ENCODE measurements at regions not wholly inside any gene's neighbourhood (a gene's known extent, or its start where the extent isn't known, plus 50 kb on each side); places are given as distances from the start of the nearest gene placed in this dataset. TPM values are rescaled to one million over a fixed set of nuclear protein-coding genes. Genes with fewer than 3 reads are reported as not detected.

DNA sequence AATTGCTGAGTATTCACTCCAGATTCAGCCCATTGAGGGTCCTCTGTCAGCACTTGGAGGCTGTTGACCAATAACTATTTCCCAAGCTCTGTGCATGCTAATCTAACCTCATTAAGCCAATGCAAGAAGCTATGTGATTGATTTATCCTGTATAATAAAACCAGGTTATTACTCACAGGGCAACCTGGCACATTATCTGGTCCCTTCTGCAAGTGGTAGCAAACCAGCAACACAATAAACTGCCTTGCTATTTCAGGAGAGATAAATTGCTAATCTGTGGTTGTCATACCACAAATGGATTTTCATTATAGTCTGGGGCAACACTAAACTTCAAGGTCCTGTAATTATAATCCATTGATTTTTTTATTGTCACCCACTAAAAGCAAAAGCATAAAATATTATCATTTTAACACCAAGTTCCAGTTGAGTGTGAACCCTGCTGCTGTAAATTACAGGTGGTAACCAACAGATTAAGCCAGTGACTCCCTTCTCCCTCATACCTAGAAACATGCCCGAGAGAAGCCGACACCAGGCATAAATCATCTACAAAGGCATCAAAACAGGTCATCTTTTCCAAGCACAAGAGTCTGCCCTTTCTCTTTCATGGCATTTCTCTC is 51.1 kb upstream of the SOX9 start:
- no peak for TF ChIP-seq MYC (IDR thresholded peaks at IDR 0.05; ENCODE audit: low read depth, low read length)
- TF ChIP-seq JUN (IDR thresholded peaks at IDR 0.05; ENCODE audit: borderline replicate concordance, insufficient read depth, insufficient read length, low read depth) = no peak
- Histone ChIP-seq H3K4me2 (ENCODE audit: insufficient read depth, low read length) (no peak overlapping the region), H3K4me3 (replicated peaks in 1 of 3; ENCODE audit: insufficient read depth in 1 of 3, low read depth in 1 of 3, low read length in 3 of 3) (no peak overlapping the region), H2AFZ (ENCODE audit: low read depth, low read length) (no peak overlapping the region), H3K9me3 (replicated peaks; ENCODE audit: control insufficient read depth, insufficient read depth, low read length) (no peaks in the 10 kb centered on the region), H3K9ac (replicated peaks; ENCODE audit: extremely low read depth, insufficient read depth, low read length) (no peak overlapping the region), H3K79me2 (ENCODE audit: control insufficient read depth, insufficient read depth, low read length) (no peaks in the 10 kb centered on the region), H3K36me3 (ENCODE audit: control insufficient read depth in 2 of 2, extremely low read depth in 1 of 2, insufficient read depth in 2 of 2, low read length in 2 of 2) (no peaks in the 10 kb centered on the region), H3K27me3 (ENCODE audit: control insufficient read depth in 2 of 2, insufficient read depth in 2 of 2, low read length in 2 of 2) (no peaks in the 10 kb centered on the region), H3K4me1 (ENCODE audit: control insufficient read depth, extremely low read depth, insufficient read depth, low read length) (no peaks in the 10 kb centered on the region), H3K9me1 (replicated peaks; ENCODE audit: control insufficient read depth, extremely low read depth, insufficient read depth, low read length) (no peaks in the 10 kb centered on the region), H4K20me1 (replicated peaks; ENCODE audit: control insufficient read depth, extremely low read depth, insufficient read depth, low read length) (no peaks in the 10 kb centered on the region), H3K27ac (ENCODE audit: insufficient read depth, low read depth, low read length) (no peak overlapping the region)
- no peak for FAIRE-seq
- BruUV-seq (replicated peaks) = no TSS peak
- dilution Hi-C loops (cut with MboI; ENCODE audit: extremely low pct_ligation_motif_present, low sequenced_read_pairs) (no loop called here), intact Hi-C loops (cut with micrococcal nuclease) (no loop called here)
- ChIA-PET POLR2A (no interaction called here), CTCF (no interaction called here)
- no peak for DNase-seq (ENCODE audit: low read depth, low spot score)

Small RNA genes in the stretch of these regions (small RNA-seq; reads per million reads assigned to genes)
- not detected for gene RNU7-155P (ENCODE audit: insufficient read depth, insufficient read length, low read depth, low replicate concordance)

Measured in endothelial cell of umbilical vein (primary cell).